GM19455 (cell line): ENCODE measurements at regions not wholly inside any gene's neighbourhood (a gene's known extent, or its start where the extent isn't known, plus 50 kb on each side); places are given as distances from the start of the nearest gene placed in this dataset.

Source experiments
- ATAC-seq: cut with Tn5 transposase; IDR thresholded peaks from one replicate; pipeline ENCODE4 v1.9.1; 2021; ENCODE audit not compliant: unreplicated experiment

DNA sequence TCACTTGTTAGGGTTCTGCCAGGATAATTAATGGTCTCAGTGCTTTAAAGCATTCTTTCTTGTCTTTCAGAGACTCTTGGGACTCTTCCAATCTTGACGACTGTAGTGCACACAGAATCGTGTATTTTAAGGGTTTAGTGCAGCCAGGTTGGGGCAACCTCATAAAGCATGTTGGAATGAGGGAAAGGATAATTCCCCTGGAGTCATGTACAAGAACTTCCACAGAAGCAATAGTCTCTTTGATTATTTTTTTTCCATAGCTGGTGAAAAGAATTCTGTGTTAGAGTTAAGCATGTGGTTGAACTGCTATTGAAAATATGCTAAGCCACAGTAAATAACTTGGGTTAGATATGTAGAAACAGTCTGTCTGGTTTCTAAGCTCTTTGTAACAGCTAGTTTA, 246.8 kb upstream of the DAAM1 start:
- ATAC-seq = no peak

DNA sequence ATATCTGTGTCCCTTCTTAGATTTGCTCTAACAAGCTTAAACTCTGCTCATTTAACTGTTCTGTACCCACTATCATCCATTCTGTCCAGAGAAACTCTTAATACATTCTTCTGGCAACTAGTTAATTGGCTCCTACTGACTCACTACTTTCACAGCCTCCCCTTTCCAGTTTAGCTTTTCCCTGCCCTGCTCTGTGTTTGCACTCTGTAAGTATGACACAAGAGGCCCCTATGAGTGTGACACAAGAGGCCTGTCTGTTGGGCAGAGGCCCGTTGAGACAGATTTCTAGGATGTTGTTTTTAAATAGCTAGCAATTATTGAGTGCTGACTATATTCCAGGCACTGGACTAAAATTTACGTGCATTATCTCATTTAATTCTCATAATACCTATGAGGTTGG, 246.0 kb upstream of the DAAM1 start:
- ATAC-seq = no peak

DNA sequence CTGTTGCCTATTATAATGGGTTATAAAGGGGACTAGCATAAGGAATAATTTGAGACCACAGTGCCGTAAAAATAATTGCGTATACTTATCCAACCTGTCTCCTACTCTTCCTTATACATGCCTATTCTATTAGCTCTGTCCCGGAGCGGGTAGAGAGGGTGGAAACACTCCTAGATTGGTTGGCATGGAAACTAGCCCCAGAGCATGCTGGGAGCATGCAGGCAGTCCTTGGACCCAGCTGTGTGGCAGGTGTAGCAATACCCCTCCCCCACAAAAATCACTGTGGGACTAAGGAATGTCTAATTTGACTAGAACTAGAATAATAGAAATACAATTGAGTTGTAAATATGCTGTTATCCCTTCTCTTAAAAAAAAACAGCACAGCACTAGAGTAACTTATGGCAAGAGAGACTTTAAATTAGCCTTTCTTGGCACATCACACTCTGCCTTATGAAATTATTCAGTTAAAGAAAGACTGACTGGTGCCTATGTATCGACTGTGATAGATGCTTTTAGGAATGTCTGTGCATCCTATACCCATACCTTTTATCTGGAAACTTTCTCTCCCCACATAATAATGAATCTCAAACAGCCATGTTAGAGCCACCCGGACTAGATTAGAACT, 244.0 kb upstream of the DAAM1 start:
- no peak for ATAC-seq

DNA sequence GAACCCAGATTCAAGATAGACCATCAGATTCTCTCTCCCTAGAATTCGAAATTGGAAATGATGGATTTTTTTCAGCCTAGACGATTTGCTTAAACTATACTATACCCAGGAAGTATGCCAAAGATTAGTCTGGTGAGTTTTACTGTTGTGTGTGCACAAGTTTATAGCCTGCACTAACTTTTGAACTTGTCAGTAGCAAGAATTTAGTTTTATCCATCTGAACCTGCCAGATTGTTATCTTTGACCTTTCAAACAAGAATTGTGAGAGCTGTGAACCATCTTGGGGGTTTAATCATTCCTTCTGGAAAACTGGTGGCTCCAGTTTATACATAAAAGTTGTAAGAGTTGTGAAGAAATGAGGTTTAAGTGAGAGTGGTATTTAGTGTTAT, 243.5 kb upstream of the DAAM1 start:
- no peak for ATAC-seq

DNA sequence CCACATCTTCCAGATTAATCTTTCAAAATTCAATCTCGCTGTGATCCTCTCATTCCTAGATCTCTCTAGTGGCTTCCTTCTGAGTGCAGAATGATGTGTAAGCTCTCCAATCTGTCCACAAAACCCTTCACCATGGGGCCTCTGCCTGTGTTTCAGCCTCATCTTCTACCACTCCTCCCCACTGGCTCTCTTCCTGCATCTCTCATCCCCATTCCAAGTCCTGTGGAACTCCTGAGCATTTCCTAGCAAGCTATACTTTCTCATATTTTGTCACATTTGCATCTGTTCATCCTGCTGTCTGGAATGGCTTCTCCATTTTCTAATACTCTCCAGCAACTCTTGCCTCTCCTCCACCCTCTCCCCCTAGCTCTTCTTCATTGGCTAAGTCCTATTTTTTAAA, 242.0 kb upstream of the DAAM1 start:
- ATAC-seq = no peak

DNA sequence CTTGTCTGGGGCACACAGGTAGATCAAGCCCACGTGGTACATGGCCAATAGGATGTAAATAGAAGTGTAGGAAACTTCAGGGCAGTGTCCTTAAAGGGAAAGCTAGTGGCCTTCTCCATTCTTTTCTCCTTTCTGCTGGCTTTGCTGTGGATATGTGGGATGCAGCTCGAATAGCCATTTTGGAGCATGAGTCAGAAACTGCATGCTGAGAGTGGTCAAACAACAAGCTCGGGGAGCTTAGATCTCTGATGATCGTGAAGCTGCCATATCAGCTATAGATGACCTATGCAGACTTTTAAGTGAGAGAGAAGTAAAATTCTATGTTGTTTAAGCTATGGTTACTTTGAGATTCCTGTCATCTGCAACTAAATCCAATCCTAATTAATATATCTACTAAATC, 241.3 kb upstream of the DAAM1 start:
- ATAC-seq = no peak

DNA sequence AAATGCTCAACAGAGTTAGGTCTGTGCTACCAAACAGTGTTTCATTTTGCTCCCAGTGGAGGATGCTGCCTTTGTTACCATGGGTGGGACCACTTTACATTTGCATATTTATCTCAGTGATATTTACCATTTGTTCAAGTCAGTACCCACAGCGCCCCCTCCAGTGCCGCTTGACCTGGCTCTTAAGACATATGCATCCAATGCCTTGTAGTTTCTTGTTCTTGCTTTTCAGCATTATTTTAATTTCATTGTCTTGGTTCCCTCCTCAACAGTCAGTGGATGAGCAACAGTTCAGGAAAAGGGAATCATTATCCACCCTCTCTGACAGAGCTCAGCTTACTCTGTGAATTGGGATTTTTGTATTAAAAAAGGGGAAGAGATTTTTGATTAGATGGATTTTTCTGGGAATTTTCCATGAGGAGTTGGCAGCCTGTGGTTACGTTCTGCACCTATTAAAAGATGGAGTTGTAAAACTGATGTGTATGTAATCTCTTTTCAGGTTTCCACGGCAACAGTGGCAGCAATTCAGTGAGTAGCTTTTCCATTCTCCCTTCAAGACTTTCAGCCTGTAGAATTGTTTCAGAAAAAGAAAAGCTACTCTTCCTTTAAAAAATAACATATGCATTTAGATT, 240.5 kb upstream of the DAAM1 start:
- ATAC-seq = no peak

DNA sequence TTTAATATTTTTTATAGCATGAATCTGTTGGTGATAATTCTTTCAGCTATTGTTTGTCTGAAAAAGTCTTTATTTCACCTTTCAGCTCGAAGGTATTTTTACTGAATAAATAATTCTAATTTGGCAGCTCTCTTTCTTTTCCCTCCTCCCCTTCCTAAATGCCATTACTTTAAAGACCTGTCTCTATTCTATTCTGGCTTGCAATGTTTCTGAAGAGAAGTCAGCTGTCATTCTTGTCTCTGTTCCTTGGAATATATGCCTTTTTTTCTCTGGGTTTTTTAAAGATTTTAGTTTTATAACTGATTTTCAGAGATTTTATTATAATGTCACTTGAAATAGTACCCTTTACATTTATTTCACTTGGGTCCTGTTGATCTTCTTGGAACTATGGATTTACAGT, 237.9 kb upstream of the DAAM1 start:
- ATAC-seq = no peak

DNA sequence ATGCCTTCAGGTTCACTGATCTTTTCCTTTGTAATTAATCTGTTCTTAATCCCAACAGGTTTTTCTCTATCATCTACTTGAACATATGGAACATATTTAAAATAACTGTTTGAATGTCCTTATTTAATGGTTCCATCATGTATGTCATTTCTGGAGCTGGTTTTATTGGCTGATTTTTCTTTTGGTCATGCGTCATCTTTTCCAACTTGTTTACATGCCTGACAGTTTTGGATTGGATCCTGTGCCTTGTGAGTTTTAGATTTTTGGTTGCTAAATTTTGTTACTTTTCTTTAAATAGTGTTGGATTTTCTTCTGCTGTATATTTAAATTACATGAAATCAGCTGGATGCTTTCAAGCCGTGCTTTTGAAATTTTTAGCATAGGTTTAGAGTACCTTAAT, 237.3 kb upstream of the DAAM1 start:
- no peak for ATAC-seq

DNA sequence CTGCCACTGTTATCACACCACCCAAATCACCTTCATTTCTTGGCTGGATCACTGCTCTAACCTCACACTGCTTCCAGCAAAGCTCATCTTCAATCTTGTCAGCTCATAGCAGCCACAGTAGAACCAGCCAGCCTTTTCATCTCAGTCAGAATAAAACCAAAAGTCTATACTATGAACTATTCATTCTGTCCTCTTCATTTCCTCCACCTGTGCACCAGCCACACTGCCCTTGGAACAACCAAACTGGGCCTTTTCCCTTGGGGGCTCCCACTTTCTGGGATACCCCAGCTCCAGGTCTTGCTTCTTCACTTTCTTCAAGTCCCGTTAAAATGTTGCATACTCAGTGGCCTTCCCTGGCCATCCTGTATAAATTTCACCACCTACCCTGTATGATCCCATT, 234.4 kb upstream of the DAAM1 start:
- no peak for ATAC-seq

DNA sequence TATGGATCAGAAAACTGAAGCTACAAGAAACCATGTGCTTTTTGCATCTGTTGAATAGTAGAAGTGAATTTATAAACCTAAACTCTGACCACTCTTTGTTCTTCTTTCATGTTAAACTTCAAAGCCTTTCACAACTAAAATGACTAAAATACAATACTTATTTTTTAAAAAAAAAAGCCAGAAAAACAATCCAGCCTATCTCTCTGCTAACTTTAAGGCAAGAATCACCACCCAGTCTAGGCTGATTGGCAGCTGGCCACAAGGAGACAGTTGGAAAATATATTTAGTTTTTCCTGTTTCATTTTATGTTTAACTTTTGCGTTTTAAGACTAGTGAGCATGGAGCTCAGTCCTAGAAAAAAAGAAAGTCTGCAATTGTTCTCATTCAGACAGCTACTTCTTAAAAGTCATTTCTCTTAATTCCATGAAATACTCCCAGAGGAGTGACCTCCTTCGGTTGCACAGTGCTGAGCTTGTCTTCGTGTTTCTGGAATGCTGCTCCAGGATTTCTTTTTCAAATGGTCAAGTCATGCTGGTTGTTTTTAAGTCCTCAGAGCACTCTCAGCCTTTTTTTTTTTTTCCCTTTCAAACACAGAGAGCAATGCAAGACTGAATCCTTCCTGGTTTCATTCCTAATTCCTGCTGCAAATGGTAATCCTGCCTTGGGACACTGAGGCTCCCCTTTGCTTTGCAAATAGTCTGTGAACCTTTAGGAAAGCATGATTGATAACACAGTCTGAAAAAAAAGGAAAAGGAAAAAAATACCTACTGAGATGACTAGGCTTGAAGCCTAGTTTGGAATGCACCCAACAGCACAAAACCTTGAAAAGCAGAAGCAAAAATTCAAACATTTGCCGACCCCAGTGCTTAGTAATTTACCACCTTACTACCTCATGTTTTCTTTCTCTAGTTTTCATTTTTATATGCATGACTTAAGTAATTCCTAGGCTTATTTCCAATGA, 233.3 kb upstream of the DAAM1 start:
- no peak for ATAC-seq

DNA sequence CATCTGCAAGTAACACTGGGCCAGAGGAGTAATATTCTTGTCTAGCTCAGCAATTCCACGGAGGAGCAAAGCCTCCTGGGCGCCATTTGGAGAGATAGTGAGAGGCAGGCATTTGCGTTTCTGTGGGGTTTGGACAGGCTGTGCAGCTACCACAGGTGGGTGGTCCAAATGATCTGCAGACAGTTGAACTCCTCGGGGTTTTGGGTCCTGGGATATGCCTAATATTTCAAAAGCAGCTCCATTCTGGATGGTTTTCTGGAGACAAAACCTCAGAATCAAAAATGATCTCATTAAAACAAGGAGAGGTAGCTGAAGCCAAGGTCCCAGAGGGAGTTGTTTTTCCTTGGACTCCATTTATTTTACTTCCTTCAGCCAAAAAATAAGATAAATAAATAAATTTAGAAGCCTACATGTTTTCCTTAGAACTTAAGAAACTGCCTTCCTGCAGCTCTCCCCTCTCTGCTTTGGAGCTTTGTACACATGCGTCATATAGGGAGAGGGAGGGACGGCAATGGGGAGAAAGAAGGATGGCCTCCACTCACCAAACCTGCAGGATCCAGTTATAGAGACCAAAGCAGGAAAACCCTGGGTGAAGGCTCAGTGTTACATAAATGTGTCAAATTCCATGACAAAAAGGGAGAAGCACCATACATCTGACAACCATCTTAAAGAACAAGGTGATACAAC, 227.3 kb upstream of the DAAM1 start:
- no peak for ATAC-seq

DNA sequence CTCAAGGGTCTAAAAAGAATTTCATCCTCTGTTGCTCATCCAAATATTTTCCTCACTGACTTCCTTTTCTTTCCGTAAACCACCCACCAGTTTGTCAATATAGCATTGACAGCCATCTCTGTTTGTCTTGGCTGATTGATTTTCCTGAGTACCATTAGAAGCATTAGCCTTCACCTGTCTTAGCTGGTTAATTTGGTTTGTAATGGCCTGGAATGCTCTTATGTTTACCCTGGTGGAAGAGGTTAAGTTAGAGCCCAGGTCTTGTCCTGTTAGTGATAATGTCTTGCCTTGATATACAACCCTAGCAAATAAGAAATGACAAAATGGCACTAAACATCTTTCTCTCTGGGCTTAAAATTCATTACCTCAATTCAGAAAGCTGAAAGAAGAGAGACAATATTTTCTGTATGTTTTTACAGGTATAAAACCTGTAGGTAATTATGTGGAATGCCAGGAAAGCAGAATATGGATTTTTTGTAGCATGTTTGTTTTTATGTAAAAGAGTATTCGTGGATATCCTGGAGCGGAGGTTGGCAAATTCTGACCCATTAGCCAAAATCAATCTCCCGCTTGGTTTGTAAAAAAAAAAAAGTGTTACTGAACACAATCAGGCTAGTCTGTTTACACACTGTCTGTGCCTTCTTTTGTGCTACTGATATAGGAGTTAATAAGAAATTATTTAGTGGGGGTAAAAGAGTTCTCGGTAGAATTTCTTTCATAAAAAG, 224.4 kb upstream of the DAAM1 start:
- ATAC-seq = no peak

DNA sequence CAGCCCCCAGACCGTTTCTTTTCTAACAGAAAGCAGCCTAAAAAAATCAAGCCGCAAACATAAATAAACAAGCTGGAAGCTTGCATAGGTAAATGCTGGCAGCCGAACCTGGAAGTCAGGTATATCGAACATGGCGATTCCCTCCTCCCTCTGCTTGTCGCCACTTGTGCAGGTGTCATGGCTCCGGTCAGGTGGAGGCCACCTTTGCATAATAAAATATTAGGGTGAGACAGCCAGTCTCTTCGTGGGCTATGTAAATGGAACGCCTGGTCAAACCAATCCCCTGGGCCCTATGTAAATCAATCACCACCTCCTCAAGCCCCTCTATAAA, 223.9 kb upstream of the DAAM1 start:
- no peak for ATAC-seq

DNA sequence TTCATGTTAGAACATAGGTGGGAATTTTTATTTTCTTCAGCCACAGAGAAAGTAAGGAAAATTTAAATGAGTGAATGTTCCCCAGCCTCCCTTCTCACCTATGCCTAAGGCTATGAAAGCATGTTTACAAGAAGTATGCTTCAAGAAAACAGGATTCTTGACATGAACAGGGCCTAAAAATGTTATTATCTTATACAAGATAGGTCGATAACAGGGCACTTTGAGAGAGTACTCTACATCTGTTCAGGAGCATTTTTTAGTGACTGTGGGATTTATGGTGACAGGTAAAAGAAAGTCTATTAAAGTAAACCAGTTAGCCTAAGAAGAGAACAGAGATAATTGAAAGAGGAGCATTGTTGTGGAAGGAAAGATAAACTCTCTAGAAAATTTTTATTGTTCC, 222.9 kb upstream of the DAAM1 start:
- ATAC-seq = no peak

DNA sequence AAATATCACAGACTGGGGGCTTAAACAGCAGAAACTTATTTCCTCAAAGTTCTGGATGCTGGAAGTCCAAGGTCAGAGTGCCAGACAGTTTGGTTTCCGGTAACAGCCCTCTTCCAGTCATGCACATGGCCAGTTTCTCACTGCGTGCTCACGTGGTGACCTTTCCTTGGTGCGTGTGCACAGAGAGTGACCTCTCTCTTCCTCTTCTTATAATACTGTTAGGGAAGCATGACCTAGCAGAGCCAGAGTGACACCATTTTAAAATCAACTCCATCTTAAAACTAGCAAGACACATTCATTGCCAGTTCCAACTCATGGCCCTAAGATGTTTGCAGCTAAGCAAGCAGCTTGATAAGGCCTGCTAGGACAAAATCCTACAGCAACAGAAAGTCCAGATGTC, 221.5 kb upstream of the DAAM1 start:
- no peak for ATAC-seq

DNA sequence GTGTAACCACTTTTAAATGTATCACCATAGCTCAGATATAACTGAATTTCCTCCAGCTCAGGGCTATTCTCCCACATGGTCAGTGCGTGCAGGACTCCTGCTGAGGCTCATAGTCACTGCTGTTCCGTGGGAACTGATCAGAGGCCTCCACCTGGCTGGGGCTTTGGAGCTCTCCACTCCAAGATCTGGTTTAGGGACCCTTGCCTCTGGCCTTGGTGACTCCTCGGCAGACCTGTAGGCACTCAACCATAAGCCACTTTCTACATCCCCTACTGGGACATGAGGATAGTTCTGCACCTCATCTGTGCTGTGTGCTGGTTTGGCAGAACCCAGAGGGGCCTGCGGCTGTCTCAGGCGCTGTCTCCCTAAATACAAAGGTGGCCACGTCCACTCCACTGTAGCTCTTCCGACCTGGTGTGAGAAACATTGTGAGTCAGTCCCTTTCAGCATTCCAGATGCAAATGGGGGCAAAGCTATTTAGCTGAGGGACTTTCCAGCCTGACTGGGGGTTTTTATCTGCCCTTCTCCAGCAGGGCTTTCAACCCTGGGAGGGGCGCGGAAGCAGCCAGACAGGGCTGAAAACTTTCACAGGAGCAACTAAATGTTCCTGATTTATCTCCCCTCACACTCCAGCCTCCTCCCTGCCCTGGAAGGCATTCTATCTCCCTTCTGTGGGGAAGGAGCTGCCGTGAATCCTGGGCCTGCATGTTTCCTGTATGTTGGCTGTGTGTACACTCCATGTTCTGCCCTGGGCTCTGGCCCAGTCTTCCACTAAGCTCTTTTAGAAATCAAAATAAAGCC, 218.3 kb upstream of the DAAM1 start:
- ATAC-seq = no peak

DNA sequence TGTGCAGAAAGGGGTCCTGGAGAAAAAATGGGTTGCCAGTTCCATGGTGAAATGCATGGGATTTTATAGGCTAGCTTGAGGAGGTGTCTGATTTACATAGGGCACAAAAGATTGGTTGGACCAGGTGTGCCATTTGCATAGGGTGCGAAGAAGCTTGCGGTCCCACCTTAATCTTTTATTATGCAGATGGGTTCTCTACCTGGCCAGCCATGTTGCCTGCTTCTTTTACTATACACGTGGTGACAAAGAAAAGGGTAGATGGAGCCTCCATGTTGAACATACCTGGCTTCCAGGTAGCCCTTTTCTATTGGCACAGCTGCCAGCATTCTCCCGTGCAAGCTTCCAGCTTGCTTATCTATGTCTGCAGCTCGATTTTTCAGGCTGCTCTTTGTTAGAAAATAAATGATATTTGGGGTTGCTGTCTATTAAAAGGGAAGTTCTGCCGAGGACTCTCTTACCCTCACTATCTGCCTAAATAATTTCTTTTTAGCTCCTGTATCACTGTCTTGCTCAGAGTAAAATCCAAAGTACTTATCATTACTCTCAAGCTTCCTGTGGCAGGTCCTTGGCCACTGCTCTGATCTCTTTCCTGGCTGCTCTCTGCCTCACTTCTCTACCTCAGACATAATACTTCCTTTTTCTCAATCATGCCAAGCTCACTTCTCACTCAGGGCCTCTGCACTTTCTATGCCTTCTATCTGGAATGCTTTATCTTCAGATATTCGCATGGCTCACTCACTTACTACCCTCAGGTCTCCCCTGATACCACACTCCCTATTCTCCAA, 216.0 kb upstream of the DAAM1 start:
- no peak for ATAC-seq

DNA sequence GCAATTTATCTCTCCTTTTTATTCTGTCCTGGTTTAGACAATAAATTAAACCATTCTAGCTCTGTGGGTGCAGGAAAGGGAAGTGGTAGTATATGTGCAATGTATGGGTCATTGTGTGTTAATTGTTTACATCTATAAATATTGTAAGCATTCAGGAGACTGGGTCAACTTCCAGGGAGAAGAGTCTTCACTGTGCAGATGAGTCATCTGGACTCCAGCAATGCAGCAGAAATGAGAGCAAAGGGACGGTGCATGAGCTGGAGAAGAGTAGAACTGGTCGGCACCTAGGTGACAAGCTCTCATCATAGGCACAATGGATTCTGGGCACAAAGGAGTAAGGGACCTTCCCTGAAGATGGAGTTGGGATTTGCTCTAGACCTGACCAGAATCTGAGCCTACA, 211.1 kb upstream of the DAAM1 start:
- ATAC-seq = no peak
